ENCODE measurements at regions not wholly inside any gene's neighbourhood (a gene's known extent, or its start where the extent isn't known, plus 50 kb on each side); places are given as distances from the start of the nearest gene placed in this dataset.
A peak's percentile ranks its signal among the peaks of the same experiment; 100 is the strongest.

DNA sequence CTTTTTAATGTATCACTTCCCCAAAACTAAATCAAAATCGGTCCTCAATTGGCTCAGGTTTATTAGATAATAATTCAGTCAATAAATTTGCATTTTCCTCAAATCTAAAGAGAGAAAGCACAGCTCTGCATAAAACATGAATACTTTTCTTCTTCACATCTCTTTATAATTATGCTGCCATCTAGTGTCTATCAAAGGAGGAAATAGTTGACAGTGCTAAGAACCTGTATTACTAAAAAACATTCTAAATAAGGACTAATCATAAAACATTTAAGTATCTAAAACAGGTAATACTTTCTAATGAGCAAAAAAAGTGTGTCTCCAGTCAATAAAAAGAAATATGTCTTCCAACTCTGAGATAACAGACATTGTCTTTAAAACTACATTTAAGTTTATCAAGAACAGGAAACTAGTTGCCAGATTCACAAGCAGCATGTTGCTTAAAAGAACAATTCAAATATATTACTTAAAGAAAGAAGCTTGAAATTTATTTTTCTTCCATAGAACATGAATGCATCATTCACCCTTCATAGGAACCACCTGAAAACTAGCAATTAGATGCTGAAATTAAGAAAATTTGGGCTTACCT is 56.5 kb upstream of the DST start:
- TF ChIP-seq, protein P1, sequence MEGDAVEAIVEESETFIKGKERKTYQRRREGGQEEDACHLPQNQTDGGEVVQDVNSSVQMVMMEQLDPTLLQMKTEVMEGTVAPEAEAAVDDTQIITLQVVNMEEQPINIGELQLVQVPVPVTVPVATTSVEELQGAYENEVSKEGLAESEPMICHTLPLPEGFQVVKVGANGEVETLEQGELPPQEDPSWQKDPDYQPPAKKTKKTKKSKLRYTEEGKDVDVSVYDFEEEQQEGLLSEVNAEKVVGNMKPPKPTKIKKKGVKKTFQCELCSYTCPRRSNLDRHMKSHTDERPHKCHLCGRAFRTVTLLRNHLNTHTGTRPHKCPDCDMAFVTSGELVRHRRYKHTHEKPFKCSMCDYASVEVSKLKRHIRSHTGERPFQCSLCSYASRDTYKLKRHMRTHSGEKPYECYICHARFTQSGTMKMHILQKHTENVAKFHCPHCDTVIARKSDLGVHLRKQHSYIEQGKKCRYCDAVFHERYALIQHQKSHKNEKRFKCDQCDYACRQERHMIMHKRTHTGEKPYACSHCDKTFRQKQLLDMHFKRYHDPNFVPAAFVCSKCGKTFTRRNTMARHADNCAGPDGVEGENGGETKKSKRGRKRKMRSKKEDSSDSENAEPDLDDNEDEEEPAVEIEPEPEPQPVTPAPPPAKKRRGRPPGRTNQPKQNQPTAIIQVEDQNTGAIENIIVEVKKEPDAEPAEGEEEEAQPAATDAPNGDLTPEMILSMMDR (IDR thresholded peaks at IDR 0.05; ENCODE audit: insufficient read depth, low read depth, low read length): peak; percentile 28
- TF ChIP-seq EZH2 (IDR thresholded peaks at IDR 0.05; ENCODE audit: insufficient read depth, low read length): no peak

Measured in astrocyte (in vitro differentiated cells and primary cell).